Left ventricle myocardium superior (tissue), 1 donor: ENCODE measurements at regions not wholly inside any gene's neighbourhood (a gene's known extent, or its start where the extent isn't known, plus 50 kb on each side); places are given as distances from the start of the nearest gene placed in this dataset.
"Not testable (repeated sequence)": the region's sequence is repeated elsewhere in the genome, so short reads cannot be mapped to it uniquely, and the experiment has no call there.

ENCODE experiments used
- ATAC-seq: fragments of 200-7000 bp; cut with Tn5 transposase; one replicate; pipeline ENCODE4 v1.9.1; 2020; ENCODE audit warnings: mild to moderate bottlenecking, moderate library complexity
- DNase-seq: peaks from one replicate; pipeline ENCODE4 v3.0.0-alpha.2; 2020
- intact Hi-C: fragments of 100-400 bp; cut with micrococcal nuclease; formaldehyde crosslinking; loops from one replicate; pipeline ENCODE4 v1.11.0; 2022
- donor health status: DM: no; HTN: yes; CAD: no; lungs with severe emphysema.

GRCh38 chr15:77944002-77944867 is 133.3 kb downstream of the TBC1D2B start:
- peak; percentile 94 for ATAC-seq

GRCh38 chr15:77942611-77943211 is 134.8 kb downstream of the TBC1D2B start:
- intact Hi-C loops: no loop called here
- ATAC-seq: no peak
- DNase-seq: no peak

More at GRCh38 chr15:77944002-77944867, 133.3 kb downstream of the TBC1D2B start:
- peak; percentile 91 for DNase-seq
- intact Hi-C loops: no loop called here

- DNase-seq, intact Hi-C loops, ATAC-seq: not testable (repeated sequence)
Measured at GRCh38 chr15:77941090-77941827, 136.3 kb downstream of the TBC1D2B start.

GRCh38 chr15:77940381-77940947 is 137.0 kb downstream of the TBC1D2B start:
- DNase-seq: no peak
- ATAC-seq: no peak
- intact Hi-C loops: no loop called here

- DNase-seq (no peak), ATAC-seq (no peak)
- intact Hi-C loops: no loop called here
Measured at GRCh38 chr15:77939851-77940250, 137.7 kb downstream of the TBC1D2B start.

- DNase-seq, intact Hi-C loops, ATAC-seq: not testable (repeated sequence)
Measured at GRCh38 chr15:77939026-77939425, 138.5 kb downstream of the TBC1D2B start.

- intact Hi-C loops, ATAC-seq: not testable (repeated sequence)
Measured at GRCh38 chr15:77938546-77938945, 139.0 kb downstream of the TBC1D2B start.

GRCh38 chr15:77936567-77936966 is 140.9 kb downstream of the TBC1D2B start:
- intact Hi-C loops, DNase-seq, ATAC-seq: not testable (repeated sequence)

More at GRCh38 chr15:77938546-77938945, 139.0 kb downstream of the TBC1D2B start:
- DNase-seq: not testable (repeated sequence)

GRCh38 chr15:77934516-77934915 is 143.0 kb downstream of the TBC1D2B start:
- intact Hi-C loops, DNase-seq, ATAC-seq: not testable (repeated sequence)

GRCh38 chr15:77930907-77931306 is 146.6 kb downstream of the TBC1D2B start:
- intact Hi-C loops, DNase-seq, ATAC-seq: not testable (repeated sequence)

- ATAC-seq, DNase-seq, intact Hi-C loops: not testable (repeated sequence)
Measured at GRCh38 chr15:77930490-77930889, 147.0 kb downstream of the TBC1D2B start.

GRCh38 chr15:77926789-77927188 is 150.7 kb downstream of the TBC1D2B start:
- ATAC-seq, intact Hi-C loops, DNase-seq: not testable (repeated sequence)

GRCh38 chr15:77926296-77926695 is 151.2 kb downstream of the TBC1D2B start:
- DNase-seq, intact Hi-C loops, ATAC-seq: not testable (repeated sequence)

- DNase-seq, ATAC-seq, intact Hi-C loops: not testable (repeated sequence)
Measured at GRCh38 chr15:77925101-77925500, 152.4 kb downstream of the TBC1D2B start.

- ATAC-seq: no peak
- no peak for DNase-seq
Measured at GRCh38 chr15:77921664-77922063, 155.8 kb downstream of the TBC1D2B start.

GRCh38 chr15:77916966-77917635 is 160.4 kb downstream of the TBC1D2B start:
- DNase-seq, ATAC-seq, intact Hi-C loops: not testable (repeated sequence)

More at GRCh38 chr15:77921664-77922063, 155.8 kb downstream of the TBC1D2B start:
- intact Hi-C loops: no loop called here

- DNase-seq, ATAC-seq, intact Hi-C loops: not testable (repeated sequence)
Measured at GRCh38 chr15:77915961-77916330, 161.6 kb downstream of the TBC1D2B start.

- DNase-seq (no peak), ATAC-seq (no peak)
- intact Hi-C loops: no loop called here
Measured at GRCh38 chr15:77915261-77915960, 162.1 kb downstream of the TBC1D2B start.
